Stomach (tissue), 8 donors: ENCODE measurements at regions not wholly inside any gene's neighbourhood (a gene's known extent, or its start where the extent isn't known, plus 50 kb on each side); places are given as distances from the start of the nearest gene placed in this dataset.

ENCODE experiments used
- DNase-seq, 2 donors: peaks; one replicate each; pipeline versions ENCODE4 v3.0.0 to v3.0.0-alpha.2; 2013 to 2019
- H3K27ac ChIP-seq, 5 donors: fragments of 200-600 bp in 4 of 5; sonication (generic) in 4 of 5; one replicate each; pipeline ENCODE4 v1.5.1; 2013 to 2019; ENCODE audit warnings: mild to moderate bottlenecking in 1 of 5, moderate library complexity in 1 of 5
- H3K27me3 ChIP-seq, 3 donors: fragments of 200-600 bp; sonication (generic); one replicate each; pipeline ENCODE4 v1.5.1; 2017 to 2019; ENCODE audit warnings: mixed run types in 1 of 3
- H3K36me3 ChIP-seq, 4 donors: fragments of 200-600 bp; sonication (generic); 1 replicate in 3 of 4; 2 replicates in 1 of 4; pipeline ENCODE4 v1.5.1; 2016 to 2019
- H3K4me1 ChIP-seq, 4 donors: fragments of 200-600 bp; sonication (generic); one replicate each; pipeline ENCODE4 v1.5.1; 2016 to 2019
- H3K4me3 ChIP-seq, 4 donors: fragments of 200-600 bp; sonication (generic) in 3 of 4; one replicate each; pipeline ENCODE4 v1.5.1; 2016 to 2019; ENCODE audit warnings: mild to moderate bottlenecking in 1 of 4
- H3K9me3 ChIP-seq, 4 donors: fragments of 200-600 bp; sonication (generic); one replicate each; pipeline ENCODE4 v1.5.1; 2016 to 2019
- EP300 ChIP-seq: sonication (generic); formaldehyde crosslinking; IDR thresholded peaks from one replicate; pipeline ENCODE4 v1.6.1; 2017; ENCODE audit warnings: antibody characterized with exemption
- POLR2A ChIP-seq, 4 donors: fragments of 450-650 bp; IDR thresholded peaks; one replicate each; pipeline ENCODE4 v1.6.1; 2016; ENCODE audit warnings: antibody characterized with exemption in 4 of 4, control low read depth in 2 of 4, mild to moderate bottlenecking in 1 of 4, moderate library complexity in 1 of 4
- POLR2AphosphoS5 ChIP-seq, 3 donors: sonication (generic); formaldehyde crosslinking; IDR thresholded peaks; one replicate each; pipeline ENCODE4 v1.6.1; 2016; ENCODE audit warnings: antibody characterized with exemption in 3 of 3
- WGBS, 5 donors: extraction: QIAGEN DNeasy Blood & Tissue Kit in 3 of 5; methylation state at CpG; one replicate each; pipeline versions ENCODE4 v1.1.5 to v1.1.7; 2013 to 2018; 5-methylcytosine and 5-hydroxymethylcytosine counted together
- intact Hi-C: fragments of 100-400 bp; cut with DNase I; formaldehyde crosslinking; loops from one replicate; pipeline ENCODE4 v1.15.1; 2023; ENCODE audit warnings: low total_unique reads
- TF ChIP-seq, protein P1 (sequence below), 7 experiments: fragments of 450-650 bp in 4 of 7; fragments of 200-600 bp in 3 of 7; sonication (generic) in 3 of 7; IDR thresholded peaks; one replicate each; pipeline ENCODE4 v1.5.1; 2016 to 2019; ENCODE audit warnings: antibody characterized with exemption in 7 of 7, control low read depth in 2 of 7, mild to moderate bottlenecking in 1 of 7
- donor health status: healthy with polysubstance abuse.
- donor health status: Bipolar disorder and iron deficiency.
- donor health status: healthy.

DNA sequence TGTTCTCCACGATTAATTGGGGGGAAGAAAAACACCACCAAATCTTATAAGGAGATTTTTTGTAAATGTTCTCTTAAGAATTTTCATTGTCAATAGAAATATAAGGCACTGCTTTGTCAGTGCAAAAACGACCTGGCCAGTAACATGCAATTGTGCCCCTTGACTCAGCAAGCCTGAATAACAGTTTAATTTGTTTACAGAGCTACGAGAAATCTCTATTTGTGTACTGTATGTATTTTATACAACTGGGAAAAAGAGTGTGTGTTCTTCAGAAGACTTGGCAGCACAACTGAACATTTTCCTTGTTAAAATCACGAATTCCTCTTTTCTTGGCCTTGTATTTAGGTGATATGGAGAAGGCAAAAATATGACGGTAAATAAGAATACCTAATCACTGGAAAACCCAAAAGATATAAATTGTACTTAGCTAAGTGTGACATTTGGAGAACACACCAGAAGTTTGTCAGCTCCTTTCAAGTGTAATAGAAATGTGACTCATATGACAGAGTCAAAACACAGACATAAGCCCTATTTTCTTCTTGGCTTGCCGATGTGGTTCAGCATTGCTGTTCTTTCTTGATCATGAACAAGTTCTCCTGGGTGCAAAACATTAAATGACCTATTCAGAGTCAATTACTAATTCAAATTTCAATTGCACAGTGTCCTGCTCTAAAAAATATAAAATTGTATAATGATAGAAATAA is 945.0 kb upstream of the INTU start:
- no peak for DNase-seq
- H3K4me3 ChIP-seq = no peak overlapping the region
- no peaks in the 10 kb centered on the region for H3K4me1 ChIP-seq
- WGBS, 5 donors = 34 to 47% (median 38%) methylated on average over 6 of the region's 6 CpGs
- no peak overlapping the region for H3K27ac ChIP-seq
- H3K9me3 ChIP-seq = no peaks in the 10 kb centered on the region
- intact Hi-C loops = no loop called here
- H3K36me3 ChIP-seq = no peaks in the 10 kb centered on the region
- H3K27me3 ChIP-seq = no peaks in the 10 kb centered on the region
- TF ChIP-seq POLR2A (IDR thresholded peaks at IDR 0.05) = no peak
- no peak for TF ChIP-seq POLR2AphosphoS5 (IDR thresholded peaks at IDR 0.05)
- TF ChIP-seq, protein P1, sequence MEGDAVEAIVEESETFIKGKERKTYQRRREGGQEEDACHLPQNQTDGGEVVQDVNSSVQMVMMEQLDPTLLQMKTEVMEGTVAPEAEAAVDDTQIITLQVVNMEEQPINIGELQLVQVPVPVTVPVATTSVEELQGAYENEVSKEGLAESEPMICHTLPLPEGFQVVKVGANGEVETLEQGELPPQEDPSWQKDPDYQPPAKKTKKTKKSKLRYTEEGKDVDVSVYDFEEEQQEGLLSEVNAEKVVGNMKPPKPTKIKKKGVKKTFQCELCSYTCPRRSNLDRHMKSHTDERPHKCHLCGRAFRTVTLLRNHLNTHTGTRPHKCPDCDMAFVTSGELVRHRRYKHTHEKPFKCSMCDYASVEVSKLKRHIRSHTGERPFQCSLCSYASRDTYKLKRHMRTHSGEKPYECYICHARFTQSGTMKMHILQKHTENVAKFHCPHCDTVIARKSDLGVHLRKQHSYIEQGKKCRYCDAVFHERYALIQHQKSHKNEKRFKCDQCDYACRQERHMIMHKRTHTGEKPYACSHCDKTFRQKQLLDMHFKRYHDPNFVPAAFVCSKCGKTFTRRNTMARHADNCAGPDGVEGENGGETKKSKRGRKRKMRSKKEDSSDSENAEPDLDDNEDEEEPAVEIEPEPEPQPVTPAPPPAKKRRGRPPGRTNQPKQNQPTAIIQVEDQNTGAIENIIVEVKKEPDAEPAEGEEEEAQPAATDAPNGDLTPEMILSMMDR (IDR thresholded peaks at IDR 0.05) = no peak
- no peak for TF ChIP-seq EP300

DNA sequence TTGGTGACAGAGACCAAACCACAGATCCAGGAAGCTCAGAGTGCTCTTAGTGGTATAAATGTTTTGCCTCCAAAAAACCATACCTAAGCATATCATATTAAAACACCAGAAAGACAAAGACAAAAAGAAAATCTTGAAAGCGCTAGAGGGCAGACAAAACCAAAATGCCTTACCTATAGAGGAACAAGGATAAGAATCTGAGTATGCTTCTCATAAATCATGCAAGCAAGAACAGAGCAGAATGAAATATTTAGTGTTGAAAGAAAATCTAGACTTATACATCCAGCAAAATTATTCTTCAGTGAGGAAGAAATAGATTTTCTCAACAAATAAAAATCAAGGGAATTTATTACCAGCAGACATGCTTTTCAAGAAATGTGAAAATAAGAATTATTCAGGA is 941.0 kb upstream of the INTU start:
- Histone ChIP-seq H3K27ac (no peak overlapping the region), H3K9me3 (no peaks in the 10 kb centered on the region), H3K4me3 (no peak overlapping the region), H3K36me3 (no peaks in the 10 kb centered on the region), H3K4me1 (no peaks in the 10 kb centered on the region), H3K27me3 (no peaks in the 10 kb centered on the region)
- 78 to 98% (median 91%) methylated on average over 1 of the region's 1 CpG for WGBS, 5 donors
- intact Hi-C loops = no loop called here
- TF ChIP-seq POLR2A (IDR thresholded peaks at IDR 0.05) = no peak
- TF ChIP-seq, protein P1 (IDR thresholded peaks at IDR 0.05) = no peak
- no peak for TF ChIP-seq EP300
- DNase-seq = no peak

DNA sequence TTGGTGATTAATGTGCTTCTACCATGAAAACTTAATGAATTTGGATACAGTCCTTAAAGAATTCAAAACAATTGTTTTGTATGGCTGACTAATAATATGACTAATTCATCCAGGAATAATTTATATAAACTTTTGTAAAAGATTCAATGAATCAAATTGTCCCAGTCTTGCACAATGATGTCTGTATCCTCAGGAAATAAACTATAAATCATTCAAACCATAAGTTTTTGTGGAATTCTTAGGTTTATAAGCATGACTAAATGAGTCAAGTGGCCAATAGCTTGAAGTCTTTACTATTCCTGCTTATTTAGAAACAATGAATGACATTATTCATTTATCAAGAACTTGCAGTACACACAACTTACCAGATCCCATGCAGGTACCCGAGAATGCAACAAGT is 935.0 kb upstream of the INTU start:
- WGBS, 5 donors = 45 to 74% (median 63%) methylated on average over 1 of the region's 1 CpG
- H3K9me3 ChIP-seq = no peaks in the 10 kb centered on the region

DNA sequence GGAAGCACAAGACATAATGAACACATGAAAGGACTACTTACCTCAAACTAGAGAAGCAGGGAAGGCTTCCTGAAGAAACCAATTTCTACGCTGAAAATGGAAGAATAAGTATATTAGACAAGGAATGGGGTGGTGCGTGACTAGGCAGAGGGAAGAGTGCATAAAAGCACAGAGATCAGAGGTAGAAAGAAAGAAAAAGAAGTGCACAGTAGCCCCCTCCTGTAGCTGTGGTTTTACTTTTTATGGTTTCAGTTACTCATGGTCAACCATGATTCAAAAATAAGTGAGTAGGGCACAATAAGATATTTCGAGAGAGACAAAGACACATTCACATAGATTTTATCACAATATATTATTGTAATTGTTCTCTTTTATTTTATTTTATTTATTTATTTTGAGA is 934.5 kb upstream of the INTU start:
- WGBS, 5 donors = 85 to 94% (median 91%) methylated on average over 3 of the region's 3 CpGs
- intact Hi-C loops = no loop called here
- no peak overlapping the region for H3K4me3 ChIP-seq
- H3K4me1 ChIP-seq = no peaks in the 10 kb centered on the region
- no peak for DNase-seq
- H3K27ac ChIP-seq = no peak overlapping the region
- TF ChIP-seq POLR2A (IDR thresholded peaks at IDR 0.05) (no peak), EP300 (no peak), POLR2AphosphoS5 (IDR thresholded peaks at IDR 0.05) (no peak)
- TF ChIP-seq, protein P1 (IDR thresholded peaks at IDR 0.05) = no peak
- H3K36me3 ChIP-seq = no peaks in the 10 kb centered on the region
- no peaks in the 10 kb centered on the region for H3K9me3 ChIP-seq
- H3K27me3 ChIP-seq = no peaks in the 10 kb centered on the region

More for the DNA sequence above, 935.0 kb upstream of the INTU start:
- H3K4me3 ChIP-seq = no peak overlapping the region
- no peaks in the 10 kb centered on the region for H3K4me1 ChIP-seq
- no peak for DNase-seq
- H3K27me3 ChIP-seq = no peaks in the 10 kb centered on the region
- H3K27ac ChIP-seq = no peak overlapping the region
- intact Hi-C loops = no loop called here
- TF ChIP-seq, protein P1 (IDR thresholded peaks at IDR 0.05) = no peak
- no peak for TF ChIP-seq POLR2A (IDR thresholded peaks at IDR 0.05)
- no peak for TF ChIP-seq POLR2AphosphoS5 (IDR thresholded peaks at IDR 0.05)
- TF ChIP-seq EP300 = no peak
- no peaks in the 10 kb centered on the region for H3K36me3 ChIP-seq
